PC-9 (cell line): ENCODE measurements at regions not wholly inside any gene's neighbourhood (a gene's known extent, or its start where the extent isn't known, plus 50 kb on each side); places are given as distances from the start of the nearest gene placed in this dataset.

Experiments used
- BruUV-seq: library from RNA; stranded (reverse); fragments of 400-500 nt; replicated peaks from 2 replicates; lab custom pipeline; 2021; lab: Mats Ljungman, UMichigan
- CTCF ChIA-PET: fragments of 300-600 bp; sonication (Branson Sonifier 250); formaldehyde crosslinking; loops from one replicate; lab custom pipeline; 2022; ENCODE audit warnings: antibody characterized with exemption; lab: Charles Lee
- POLR2A ChIA-PET: fragments of 300-600 bp; sonication (Branson Sonifier 250); formaldehyde crosslinking; loops from one replicate; lab custom pipeline; 2022; ENCODE audit warnings: antibody characterized with exemption; ENCODE audit not compliant: unreplicated experiment; lab: Charles Lee
- DNase-seq, 2 experiments: peaks; one replicate each; pipeline versions ENCODE4 v3.0.0 to v3.0.0-alpha.2; 2015 to 2022; ENCODE audit warnings: mixed read lengths in 1 of 2
- H2AFZ ChIP-seq: fragments of 200-600 bp; sonication (generic); 2 replicates; pipeline ENCODE4 v1.8.1; 2017; ENCODE audit warnings: antibody characterized with exemption
- H3F3A ChIP-seq: fragments of 200-600 bp; sonication (generic); 2 replicates; pipeline ENCODE4 v1.8.1; 2017; ENCODE audit warnings: antibody characterized with exemption, mild to moderate bottlenecking, low read depth; ENCODE audit not compliant: insufficient read depth
- H3K27ac ChIP-seq: fragments of 200-600 bp; sonication (generic); 2 replicates; pipeline ENCODE4 v1.6.1; 2016; ENCODE audit warnings: mixed run types
- H3K27me3 ChIP-seq: fragments of 200-600 bp; sonication (generic); 2 replicates; pipeline ENCODE4 v1.6.1; 2016; ENCODE audit warnings: low read depth, mixed run types; ENCODE audit not compliant: insufficient read depth
- H3K36me3 ChIP-seq: fragments of 200-600 bp; sonication (generic); 2 replicates; pipeline ENCODE4 v1.6.1; 2016; ENCODE audit warnings: low read depth, mixed run types
- H3K4me1 ChIP-seq: fragments of 200-600 bp; sonication (generic); replicated peaks from 2 replicates; pipeline ENCODE4 v1.6.1; 2016; ENCODE audit warnings: mixed run types; ENCODE audit not compliant: insufficient read depth
- H3K4me2 ChIP-seq: fragments of 200-600 bp; sonication (generic); 2 replicates; pipeline ENCODE4 v1.6.1; 2017; ENCODE audit warnings: mixed run types
- H3K4me3 ChIP-seq: fragments of 200-600 bp; sonication (generic); 2 replicates; pipeline ENCODE4 v1.6.1; 2016; ENCODE audit warnings: mixed run types
- H3K79me2 ChIP-seq: fragments of 200-600 bp; sonication (generic); 2 replicates; pipeline ENCODE4 v1.6.1; 2017; ENCODE audit warnings: low read depth, mixed run types
- H3K9me2 ChIP-seq: fragments of 200-600 bp; sonication (generic); 2 replicates; pipeline ENCODE4 v1.8.1; 2017; ENCODE audit warnings: mild to moderate bottlenecking; ENCODE audit not compliant: insufficient read depth
- H3K9me3 ChIP-seq: fragments of 200-600 bp; sonication (generic); 2 replicates; pipeline ENCODE4 v1.8.1; 2016; ENCODE audit warnings: low read depth; ENCODE audit not compliant: insufficient read depth
- H4K20me1 ChIP-seq: fragments of 200-600 bp; sonication (generic); 2 replicates; pipeline ENCODE4 v1.8.1; 2017; ENCODE audit not compliant: insufficient read depth
- CTCF ChIP-seq: fragments of 200-600 bp; sonication (generic); conservative IDR thresholded peaks from 2 replicates; pipeline ENCODE4 v1.6.1; 2017; ENCODE audit warnings: mixed run types, antibody characterized with exemption, mild to moderate bottlenecking, moderate library complexity
- EZH2 ChIP-seq: fragments of 200-600 bp; sonication (generic); IDR thresholded peaks from 2 replicates; pipeline ENCODE4 v1.8.0; 2017; ENCODE audit warnings: antibody characterized with exemption, low read depth
- intact Hi-C: fragments of 100-400 bp; cut with micrococcal nuclease; formaldehyde crosslinking; loops from one replicate; pipeline ENCODE4 v1.10.0; 2022; ENCODE audit not compliant: unreplicated experiment

GRCh38 chr5:136666970-136667620 lies 301.8 kb upstream of the TRPC7 start:
- intact Hi-C loops = no loop called here
- H3K27ac ChIP-seq = no peak overlapping the region
- no peak overlapping the region for H3K4me2 ChIP-seq
- no peaks in the 10 kb centered on the region for H3F3A ChIP-seq
- TF ChIP-seq EZH2 (no peak), CTCF (no peak)
- BruUV-seq = no TSS peak
- H3K79me2 ChIP-seq = no peaks in the 10 kb centered on the region
- H3K36me3 ChIP-seq = 0 out of 2 replicates have a peak, but pooled peaks cover 3% of the 10 kb centered on the region
- no peaks in the 10 kb centered on the region; the same call in 1 of the 2 replicates for H3K9me2 ChIP-seq
- H2AFZ ChIP-seq = no peak overlapping the region
- peaks cover 8% of the 10 kb centered on the region; the same call in 1 of the 2 replicates for H3K9me3 ChIP-seq
- H4K20me1 ChIP-seq = no peaks in the 10 kb centered on the region
- POLR2A ChIA-PET = no interaction called here
- H3K4me3 ChIP-seq = no peak overlapping the region
- H3K27me3 ChIP-seq = no peaks in the 10 kb centered on the region
- CTCF ChIA-PET = no interaction called here
- no peaks in the 10 kb centered on the region for H3K4me1 ChIP-seq
- no peak for DNase-seq

DNA sequence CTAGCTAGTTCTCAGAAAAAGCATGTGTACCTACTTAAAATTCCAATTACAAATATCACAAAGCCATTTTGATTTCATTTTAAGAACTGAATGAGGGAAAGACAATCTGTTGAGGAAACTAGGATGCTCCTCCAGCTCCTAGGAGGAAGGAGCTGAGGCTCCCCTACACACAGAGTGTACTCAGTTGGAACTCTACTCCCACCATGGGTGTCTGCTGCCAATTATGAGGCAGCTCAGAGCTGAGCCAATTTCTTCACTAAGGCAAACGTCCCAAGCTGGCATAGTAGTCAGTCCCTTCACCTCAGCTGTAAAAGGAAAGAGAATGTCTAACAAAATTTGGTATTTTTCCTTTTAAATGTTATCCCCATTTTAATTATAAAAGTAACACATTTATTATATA lies 300.0 kb upstream of the TRPC7 start:
- Histone ChIP-seq H3K79me2 (no peaks in the 10 kb centered on the region), H2AFZ (no peak overlapping the region), H4K20me1 (no peaks in the 10 kb centered on the region), H3K27ac (no peak overlapping the region), H3K4me3 (no peak overlapping the region), H3K9me3 (peaks cover 8% of the 10 kb centered on the region; the same call in 1 of the 2 replicates), H3K27me3 (no peaks in the 10 kb centered on the region), H3F3A (no peaks in the 10 kb centered on the region), H3K4me2 (no peak overlapping the region), H3K9me2 (no peaks in the 10 kb centered on the region; the same call in 1 of the 2 replicates), H3K4me1 (no peaks in the 10 kb centered on the region), H3K36me3 (0 out of 2 replicates have a peak, but pooled peaks cover 3% of the 10 kb centered on the region)
- POLR2A ChIA-PET = no interaction called here
- TF ChIP-seq EZH2 = no peak
- TF ChIP-seq CTCF = no peak
- intact Hi-C loops = no loop called here
- CTCF ChIA-PET = no interaction called here
- DNase-seq = no peak
- BruUV-seq = no TSS peak

DNA sequence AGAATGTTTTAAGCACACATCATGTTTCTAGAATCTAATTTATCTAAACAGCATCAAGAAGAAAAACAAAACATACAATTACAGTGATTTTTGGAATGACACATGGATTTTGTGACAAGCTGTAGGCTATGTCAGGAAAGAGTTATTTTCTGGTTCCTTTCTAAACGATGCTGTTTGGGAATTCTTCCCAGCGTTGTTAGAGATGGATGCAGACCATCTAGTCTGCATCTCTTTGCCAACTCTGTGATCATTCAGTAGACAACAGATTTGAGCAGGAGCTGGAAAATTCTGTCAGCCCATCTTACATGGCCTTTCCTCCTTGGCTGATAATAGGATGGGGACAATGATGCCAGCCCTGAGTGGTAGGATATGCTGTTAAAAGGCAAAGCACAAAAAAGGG lies 295.7 kb upstream of the TRPC7 start:
- Histone ChIP-seq H3K9me2 (no peaks in the 10 kb centered on the region), H2AFZ (no peak overlapping the region), H3K27me3 (no peaks in the 10 kb centered on the region), H3F3A (peaks cover 9% of the 10 kb centered on the region; the same call in 1 of the 2 replicates), H3K4me3 (no peak overlapping the region), H4K20me1 (no peaks in the 10 kb centered on the region), H3K27ac (no peak overlapping the region), H3K79me2 (no peaks in the 10 kb centered on the region), H3K4me1 (peaks cover 14% of the 10 kb centered on the region), H3K4me2 (no peak overlapping the region), H3K36me3 (no peaks in the 10 kb centered on the region), H3K9me3 (no peaks in the 10 kb centered on the region; the same call in 1 of the 2 replicates)
- TF ChIP-seq EZH2 (no peak), CTCF (no peak)
- POLR2A ChIA-PET = no interaction called here
- intact Hi-C loops = no loop called here
- CTCF ChIA-PET = interaction anchor here (0.6 kb wide), 1 partner anchor 228 kb away, joined by 4 read pairs; no protein-coding TSS in a partner anchor
- no TSS peak for BruUV-seq
- DNase-seq = no peak
